ENCODE measurements at regions not wholly inside any gene's neighbourhood (a gene's known extent, or its start where the extent isn't known, plus 50 kb on each side); places are given as distances from the start of the nearest gene placed in this dataset.

DNA sequence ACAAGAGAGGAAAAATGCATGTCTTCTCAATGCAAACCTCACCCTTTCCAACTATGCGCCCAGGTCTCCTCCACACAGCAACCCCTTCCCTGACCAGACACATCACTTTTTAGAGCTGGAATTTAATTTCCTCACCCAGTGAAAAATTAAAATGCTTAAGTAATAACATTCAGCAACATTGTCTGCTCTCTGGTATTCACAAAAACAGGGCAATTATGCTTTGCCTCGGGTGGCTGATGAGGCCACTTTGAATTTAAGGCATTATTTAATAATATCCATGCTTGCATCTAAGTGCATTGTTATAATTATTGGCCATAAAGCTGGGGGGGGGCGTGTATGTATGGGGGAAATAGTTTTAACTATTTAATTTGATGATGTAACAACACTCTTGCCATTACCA, 777.8 kb upstream of the NRSN1 start:
- Histone ChIP-seq H4K5ac (ENCODE audit: insufficient read length, low read depth, low read length) (no peak overlapping the region), H2AK5ac (ENCODE audit: insufficient read length, low read length) (no peak overlapping the region), H3K9ac (ENCODE audit: extremely low read depth, insufficient read length, low read length) (no peak overlapping the region), H3K27ac (ENCODE audit: insufficient read length, low read depth, low read length) (no peak overlapping the region), H3K4me1 (ENCODE audit: insufficient read depth, low read length) (no peaks in the 10 kb centered on the region), H2BK120ac (ENCODE audit: low read depth, low read length, poor library complexity, severe bottlenecking) (no peak overlapping the region), H3K56ac (ENCODE audit: insufficient read length, low read depth, low read length) (no peak overlapping the region), H2AFZ (ENCODE audit: low read length) (no peak overlapping the region), H3K23ac (ENCODE audit: insufficient read length, low read depth, low read length) (no peak overlapping the region), H3K18ac (ENCODE audit: insufficient read length, low read depth, low read length) (no peak overlapping the region), H3K79me2 (ENCODE audit: insufficient read depth, low read length) (no peaks in the 10 kb centered on the region), H3K79me1 (ENCODE audit: insufficient read depth, low read depth, low read length, poor library complexity, severe bottlenecking) (no peaks in the 10 kb centered on the region), H2BK20ac (ENCODE audit: low read depth, low read length, poor library complexity, severe bottlenecking) (no peak overlapping the region), H3T11ph (ENCODE audit: low read length) (no peak overlapping the region), H3K27me3 (ENCODE audit: insufficient read depth, low read length) (no peaks in the 10 kb centered on the region), H2BK12ac (ENCODE audit: insufficient read length, low read depth, low read length) (no peak overlapping the region), H2BK5ac (ENCODE audit: insufficient read length, low read length) (no peak overlapping the region), H4K20me1 (ENCODE audit: control insufficient read depth, insufficient read depth, insufficient read length) (no peaks in the 10 kb centered on the region), H3K9me3 (ENCODE audit: control insufficient read depth, low read depth, low read length) (no peaks in the 10 kb centered on the region), H4K8ac (replicated peaks; ENCODE audit: insufficient read length, low read depth, low read length) (no peak overlapping the region), H3K14ac (ENCODE audit: insufficient read depth, low read length) (no peak overlapping the region), H3K23me2 (ENCODE audit: insufficient read length, low read depth, low read length, poor library complexity, severe bottlenecking) (no peaks in the 10 kb centered on the region), H4K91ac (ENCODE audit: insufficient read length, low read depth, low read length) (no peak overlapping the region), H2BK15ac (ENCODE audit: low read depth, low read length) (no peak overlapping the region), H3K4ac (ENCODE audit: low read depth, low read length) (no peak overlapping the region), H3K4me2 (ENCODE audit: insufficient read depth, insufficient read length, low read length) (no peak overlapping the region)
- TF ChIP-seq, protein P1, sequence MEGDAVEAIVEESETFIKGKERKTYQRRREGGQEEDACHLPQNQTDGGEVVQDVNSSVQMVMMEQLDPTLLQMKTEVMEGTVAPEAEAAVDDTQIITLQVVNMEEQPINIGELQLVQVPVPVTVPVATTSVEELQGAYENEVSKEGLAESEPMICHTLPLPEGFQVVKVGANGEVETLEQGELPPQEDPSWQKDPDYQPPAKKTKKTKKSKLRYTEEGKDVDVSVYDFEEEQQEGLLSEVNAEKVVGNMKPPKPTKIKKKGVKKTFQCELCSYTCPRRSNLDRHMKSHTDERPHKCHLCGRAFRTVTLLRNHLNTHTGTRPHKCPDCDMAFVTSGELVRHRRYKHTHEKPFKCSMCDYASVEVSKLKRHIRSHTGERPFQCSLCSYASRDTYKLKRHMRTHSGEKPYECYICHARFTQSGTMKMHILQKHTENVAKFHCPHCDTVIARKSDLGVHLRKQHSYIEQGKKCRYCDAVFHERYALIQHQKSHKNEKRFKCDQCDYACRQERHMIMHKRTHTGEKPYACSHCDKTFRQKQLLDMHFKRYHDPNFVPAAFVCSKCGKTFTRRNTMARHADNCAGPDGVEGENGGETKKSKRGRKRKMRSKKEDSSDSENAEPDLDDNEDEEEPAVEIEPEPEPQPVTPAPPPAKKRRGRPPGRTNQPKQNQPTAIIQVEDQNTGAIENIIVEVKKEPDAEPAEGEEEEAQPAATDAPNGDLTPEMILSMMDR (conservative IDR thresholded peaks at IDR 0.05): no peak
- H3K4me1 Mint-ChIP-seq: no peaks in the 10 kb centered on the region
- H3K36me3 Mint-ChIP-seq (ENCODE audit: insufficient read depth in 1 of 3, low read depth in 3 of 3): no peaks in the 10 kb centered on the region
- no peak overlapping the region for H3K27ac Mint-ChIP-seq
- peaks cover 0 to 2% of the 10 kb centered on the region in 2 experiments; a peak in 3 of 5 replicates for H3K9me3 Mint-ChIP-seq
- no peaks in the 10 kb centered on the region for H3K27me3 Mint-ChIP-seq (ENCODE audit: low read depth)
- H3K4me3 Mint-ChIP-seq: no peak overlapping the region
- WGBS (ENCODE audit: extremely low coverage, insufficient read length, low lambda C conversion rate): no CpG with 5 or more reads among the region's 3 CpGs
- DNase-seq: no peak
